Chondrocyte (in vitro differentiated cells): ENCODE measurements at regions not wholly inside any gene's neighbourhood (a gene's known extent, or its start where the extent isn't known, plus 50 kb on each side); places are given as distances from the start of the nearest gene placed in this dataset.

ENCODE experiments used
- DNase-seq: peaks from one replicate; pipeline ENCODE4 v3.0.0; 2021; ENCODE audit warnings: mixed read lengths, low spot score
- H3K27ac Mint-ChIP-seq: one replicate; pipeline ENCODE4 v1.8.0; 2021; ENCODE audit warnings: mild to moderate bottlenecking, moderate library complexity, mixed read lengths; ENCODE audit not compliant: unreplicated experiment
- H3K27me3 Mint-ChIP-seq: 2 replicates; pipeline ENCODE4 v1.8.0; 2021; ENCODE audit warnings: low read depth, mixed read lengths
- H3K36me3 Mint-ChIP-seq: 2 replicates; pipeline ENCODE4 v1.8.0; 2021; ENCODE audit warnings: low read depth, mixed read lengths
- H3K4me1 Mint-ChIP-seq: 2 replicates; pipeline ENCODE4 v1.8.0; 2021; ENCODE audit warnings: low read depth, mild to moderate bottlenecking, mixed read lengths
- H3K4me3 Mint-ChIP-seq: one replicate; pipeline ENCODE4 v1.8.0; 2021; ENCODE audit warnings: mild to moderate bottlenecking, moderate library complexity, mixed read lengths; ENCODE audit not compliant: unreplicated experiment
- H3K9me3 Mint-ChIP-seq: 2 replicates; pipeline ENCODE4 v1.8.0; 2021; ENCODE audit warnings: low read depth, mixed read lengths
- TF ChIP-seq, protein P1 (sequence below): fragments of 200-600 bp; sonication (generic); IDR thresholded peaks from 2 replicates; pipeline ENCODE4 v1.5.0; 2021; ENCODE audit warnings: antibody characterized with exemption, mild to moderate bottlenecking, moderate library complexity

DNA sequence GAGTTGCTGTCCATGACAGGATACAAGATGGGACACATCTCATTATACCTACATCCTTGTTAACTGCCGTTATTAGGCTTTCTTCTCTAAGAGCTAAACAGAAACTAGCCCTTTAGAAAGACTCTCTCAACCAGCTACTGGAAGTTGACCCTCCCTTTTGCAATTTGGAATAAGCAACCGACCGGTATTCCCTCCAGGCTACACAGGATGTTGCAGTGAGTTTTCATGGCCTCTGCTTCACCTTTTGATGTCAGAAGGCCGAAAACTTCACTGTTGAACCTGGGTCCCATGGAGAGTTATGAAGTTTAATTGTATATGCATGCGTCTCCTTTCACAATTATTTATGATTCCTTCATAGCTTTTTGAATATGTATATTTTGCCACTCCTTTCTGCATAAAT lies 1042.5 kb upstream of the SPRY2 start:
- no peaks in the 10 kb centered on the region for H3K36me3 Mint-ChIP-seq
- DNase-seq: no peak
- TF ChIP-seq, protein P1, sequence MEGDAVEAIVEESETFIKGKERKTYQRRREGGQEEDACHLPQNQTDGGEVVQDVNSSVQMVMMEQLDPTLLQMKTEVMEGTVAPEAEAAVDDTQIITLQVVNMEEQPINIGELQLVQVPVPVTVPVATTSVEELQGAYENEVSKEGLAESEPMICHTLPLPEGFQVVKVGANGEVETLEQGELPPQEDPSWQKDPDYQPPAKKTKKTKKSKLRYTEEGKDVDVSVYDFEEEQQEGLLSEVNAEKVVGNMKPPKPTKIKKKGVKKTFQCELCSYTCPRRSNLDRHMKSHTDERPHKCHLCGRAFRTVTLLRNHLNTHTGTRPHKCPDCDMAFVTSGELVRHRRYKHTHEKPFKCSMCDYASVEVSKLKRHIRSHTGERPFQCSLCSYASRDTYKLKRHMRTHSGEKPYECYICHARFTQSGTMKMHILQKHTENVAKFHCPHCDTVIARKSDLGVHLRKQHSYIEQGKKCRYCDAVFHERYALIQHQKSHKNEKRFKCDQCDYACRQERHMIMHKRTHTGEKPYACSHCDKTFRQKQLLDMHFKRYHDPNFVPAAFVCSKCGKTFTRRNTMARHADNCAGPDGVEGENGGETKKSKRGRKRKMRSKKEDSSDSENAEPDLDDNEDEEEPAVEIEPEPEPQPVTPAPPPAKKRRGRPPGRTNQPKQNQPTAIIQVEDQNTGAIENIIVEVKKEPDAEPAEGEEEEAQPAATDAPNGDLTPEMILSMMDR: no peak
- H3K4me1 Mint-ChIP-seq: no peaks in the 10 kb centered on the region
- H3K4me3 Mint-ChIP-seq: no peak overlapping the region
- H3K9me3 Mint-ChIP-seq: no peaks in the 10 kb centered on the region
- no peak overlapping the region for H3K27ac Mint-ChIP-seq
- H3K27me3 Mint-ChIP-seq: no peaks in the 10 kb centered on the region

DNA sequence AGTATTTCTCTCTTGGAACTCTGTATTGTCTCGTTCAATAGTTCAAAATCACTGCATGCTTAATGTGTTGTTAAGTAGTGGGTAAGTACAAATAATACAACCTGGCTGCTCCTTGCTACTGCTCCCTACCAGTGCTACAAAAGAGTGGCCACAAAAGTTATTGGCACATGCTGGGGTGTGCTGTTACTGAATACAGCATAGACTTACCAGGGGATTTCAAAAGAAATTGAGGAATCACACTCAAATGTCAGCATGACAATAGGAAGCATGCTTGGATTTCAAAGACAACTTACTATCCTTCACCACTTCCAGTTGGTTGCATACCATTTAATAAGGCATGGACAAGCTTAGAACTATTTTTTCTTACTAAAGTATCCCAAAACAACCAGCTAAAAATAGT lies 1041.3 kb upstream of the SPRY2 start:
- TF ChIP-seq, protein P1: no peak
- H3K9me3 Mint-ChIP-seq: no peaks in the 10 kb centered on the region
- no peaks in the 10 kb centered on the region for H3K4me1 Mint-ChIP-seq
- no peaks in the 10 kb centered on the region for H3K27me3 Mint-ChIP-seq
- DNase-seq: no peak
- no peak overlapping the region for H3K4me3 Mint-ChIP-seq
- H3K36me3 Mint-ChIP-seq: no peaks in the 10 kb centered on the region
- no peak overlapping the region for H3K27ac Mint-ChIP-seq

DNA sequence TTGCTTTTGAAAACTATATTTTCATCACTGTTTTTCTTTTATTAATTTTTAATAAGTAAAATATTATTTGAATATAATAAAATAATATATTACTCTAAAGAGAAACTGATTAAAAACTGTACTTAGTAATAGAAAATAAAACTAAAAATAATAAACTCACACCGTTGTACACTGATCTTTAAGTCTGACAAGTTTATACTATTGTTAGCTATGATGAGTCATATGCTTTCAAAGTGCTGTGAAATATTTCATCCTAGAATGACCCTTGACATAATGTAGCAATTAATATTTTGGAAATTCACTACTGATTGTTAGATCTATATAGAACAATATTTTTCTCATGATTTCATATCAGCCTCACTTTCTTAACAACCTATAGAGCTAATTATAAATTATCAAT lies 1040.6 kb upstream of the SPRY2 start:
- no peaks in the 10 kb centered on the region for H3K27me3 Mint-ChIP-seq

DNA sequence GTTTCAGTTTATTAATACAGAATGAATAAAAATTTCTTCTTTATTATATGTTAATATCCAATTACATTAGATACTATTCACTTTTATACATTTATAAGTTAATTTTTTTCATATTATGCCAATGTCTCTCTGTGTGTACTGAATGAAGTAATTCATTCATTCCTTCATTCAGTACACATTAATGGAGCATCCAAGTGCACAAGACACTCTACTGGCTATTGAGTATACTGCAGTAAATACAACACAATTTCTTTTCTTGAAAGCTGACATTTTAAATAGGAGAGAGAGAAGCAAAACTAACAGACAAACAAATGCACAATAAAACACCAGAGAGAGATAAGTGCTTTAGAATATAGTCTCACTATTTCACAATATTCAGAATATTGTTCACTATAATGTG lies 1038.3 kb upstream of the SPRY2 start:
- Mint-ChIP-seq H3K27ac (no peak overlapping the region), H3K9me3 (no peaks in the 10 kb centered on the region), H3K4me1 (no peaks in the 10 kb centered on the region), H3K4me3 (no peak overlapping the region), H3K36me3 (no peaks in the 10 kb centered on the region), H3K27me3 (no peaks in the 10 kb centered on the region)
- DNase-seq: no peak
- TF ChIP-seq, protein P1: peak; percentile 23

More for the DNA sequence above, 1040.6 kb upstream of the SPRY2 start:
- DNase-seq: no peak
- H3K4me1 Mint-ChIP-seq: no peaks in the 10 kb centered on the region
- H3K36me3 Mint-ChIP-seq: no peaks in the 10 kb centered on the region
- H3K4me3 Mint-ChIP-seq: no peak overlapping the region
- no peak overlapping the region for H3K27ac Mint-ChIP-seq
- TF ChIP-seq, protein P1: no peak
- H3K9me3 Mint-ChIP-seq: no peaks in the 10 kb centered on the region

DNA sequence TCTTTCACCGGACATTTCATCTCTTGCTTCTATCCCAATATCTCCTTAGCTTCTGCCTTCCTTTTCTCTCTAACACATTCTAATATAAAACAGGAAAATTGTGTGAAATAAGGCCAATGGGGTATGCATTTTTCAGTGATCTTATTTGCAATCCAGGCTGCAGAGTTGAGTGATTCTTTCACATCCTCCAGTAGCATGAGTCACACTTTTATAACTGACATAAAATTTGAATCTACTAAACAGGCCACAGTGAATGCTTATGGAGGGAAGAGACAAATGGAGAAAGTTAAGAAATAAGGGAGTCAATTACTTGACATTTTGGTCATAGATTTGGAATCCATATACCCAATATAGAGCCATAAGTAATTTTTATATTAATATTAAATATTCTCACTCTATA lies 1037.0 kb upstream of the SPRY2 start:
- H3K27ac Mint-ChIP-seq: no peak overlapping the region
- no peaks in the 10 kb centered on the region for H3K36me3 Mint-ChIP-seq
- no peak overlapping the region for H3K4me3 Mint-ChIP-seq
- peaks cover 1% of the 10 kb centered on the region for H3K27me3 Mint-ChIP-seq
- H3K9me3 Mint-ChIP-seq: no peaks in the 10 kb centered on the region
- no peak for DNase-seq
- TF ChIP-seq, protein P1: no peak
- H3K4me1 Mint-ChIP-seq: no peaks in the 10 kb centered on the region
